Renal pelvis (tissue), 1 donor: ENCODE measurements at regions not wholly inside any gene's neighbourhood (a gene's known extent, or its start where the extent isn't known, plus 50 kb on each side); places are given as distances from the start of the nearest gene placed in this dataset.
"Not testable (repeated sequence)": the region's sequence is repeated elsewhere in the genome, so short reads cannot be mapped to it uniquely, and the experiment has no call there.

Experiments used
- DNase-seq: peaks from one replicate; pipeline ENCODE4 v3.0.0-alpha.2; 2013

- no peak for DNase-seq
Observed at GRCh38 chrX:39226251-39226650, 425.0 kb downstream of the MID1IP1 start.

GRCh38 chrX:39227371-39227770 is 426.1 kb downstream of the MID1IP1 start:
- DNase-seq: no peak

GRCh38 chrX:39238006-39238405 is 436.7 kb downstream of the MID1IP1 start:
- DNase-seq: no peak

GRCh38 chrX:39242187-39242586 is 440.9 kb downstream of the MID1IP1 start:
- DNase-seq: peak; percentile 54

DNA sequence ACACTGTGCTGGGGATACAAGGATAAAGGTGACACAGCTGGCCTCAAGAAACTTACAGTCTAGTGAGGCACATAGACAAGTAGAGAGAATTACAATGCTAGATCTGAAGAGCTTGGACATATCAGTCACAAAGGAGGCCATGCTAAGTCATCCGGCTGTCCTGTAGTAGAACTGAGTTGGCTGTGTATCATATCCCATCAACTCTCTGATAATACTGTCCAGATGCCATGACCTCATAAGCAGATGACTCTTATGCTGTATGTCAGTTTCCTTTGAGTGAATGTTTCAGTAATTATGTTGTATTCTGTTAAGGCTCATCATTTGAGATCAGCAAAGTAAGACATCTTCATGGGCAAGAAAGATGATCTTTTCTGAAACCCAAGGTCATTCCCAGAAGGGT is 442.9 kb downstream of the MID1IP1 start:
- DNase-seq: no peak

DNA sequence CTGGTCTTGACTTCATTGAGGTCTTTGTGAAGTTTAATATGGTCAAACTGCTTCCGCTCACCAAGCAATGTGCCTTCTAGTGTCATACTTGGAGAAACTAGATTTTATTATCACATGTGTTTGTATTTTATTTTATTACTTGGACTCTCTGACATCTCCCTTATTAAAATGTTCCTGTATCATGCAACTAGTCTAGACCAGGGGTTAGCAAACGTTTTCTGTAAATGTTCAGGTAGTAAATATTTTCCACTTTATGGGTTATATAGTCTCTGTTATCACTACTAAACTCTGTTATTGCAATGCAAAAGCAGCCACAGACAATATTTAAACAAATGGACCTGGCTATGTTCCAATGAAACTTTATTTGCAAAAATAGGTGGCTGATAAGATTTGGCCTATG is 443.8 kb downstream of the MID1IP1 start:
- DNase-seq: no peak

- no peak for DNase-seq
Observed at GRCh38 chrX:39247536-39247935, 446.3 kb downstream of the MID1IP1 start.

DNA sequence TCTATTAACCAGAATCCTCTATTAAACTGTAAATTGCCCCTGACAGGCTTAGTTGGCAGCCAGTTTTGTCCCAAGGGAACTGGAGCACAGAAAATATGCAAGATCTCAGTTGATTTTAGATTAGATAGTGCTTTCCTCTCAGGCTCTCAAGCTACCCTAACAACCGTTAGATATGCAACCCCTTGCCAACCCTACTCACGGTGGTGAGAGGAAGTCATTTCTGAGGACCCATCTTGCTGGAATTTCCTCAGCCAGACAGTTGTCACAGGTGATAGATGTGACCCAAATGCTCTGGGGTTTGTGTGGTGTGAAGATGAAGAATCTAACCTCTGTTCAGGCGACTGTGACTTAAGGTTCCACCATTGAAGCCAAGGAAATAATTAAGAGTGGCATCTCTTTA is 447.1 kb downstream of the MID1IP1 start:
- no peak for DNase-seq

DNA sequence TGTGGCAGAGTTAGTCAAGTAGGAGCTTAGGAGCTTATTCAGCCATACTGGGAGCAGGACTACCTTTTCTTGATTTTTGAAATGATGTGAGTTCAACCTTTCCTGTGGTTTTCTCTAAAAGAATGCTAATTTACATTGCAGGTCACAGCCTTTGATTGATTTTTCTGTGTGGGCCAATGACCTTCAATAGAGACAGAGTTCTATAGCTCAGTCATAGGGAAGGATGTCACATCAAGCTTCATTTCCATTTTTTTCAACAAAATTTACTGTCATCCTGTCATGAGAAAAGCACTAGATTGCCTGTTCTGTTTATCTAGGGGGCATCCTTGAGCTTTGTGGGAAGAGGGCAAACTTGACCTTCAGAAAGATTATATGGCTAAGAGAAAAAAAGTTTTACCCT is 448.7 kb downstream of the MID1IP1 start:
- no peak for DNase-seq

DNA sequence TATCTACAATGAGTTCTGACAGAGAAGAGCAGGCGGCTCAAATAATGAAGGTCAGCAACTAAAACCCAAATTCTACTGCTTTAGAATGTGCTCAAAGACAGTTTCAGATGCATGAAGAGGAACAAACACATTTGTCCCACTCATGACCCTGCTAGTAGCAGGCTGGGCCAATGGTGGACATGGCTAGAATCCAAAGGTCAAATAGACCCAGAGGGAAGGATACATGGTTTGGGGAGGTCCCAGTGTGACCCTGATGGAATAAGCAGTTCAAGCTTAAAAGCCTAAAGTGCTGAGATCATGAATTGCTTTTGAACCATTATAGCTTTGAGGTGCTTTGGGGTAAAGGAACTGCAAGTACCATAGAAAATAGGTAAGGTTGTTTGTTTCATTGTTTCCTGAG is 450.7 kb downstream of the MID1IP1 start:
- no peak for DNase-seq

- DNase-seq: no peak
Observed at GRCh38 chrX:39253551-39253950, 452.3 kb downstream of the MID1IP1 start.

DNA sequence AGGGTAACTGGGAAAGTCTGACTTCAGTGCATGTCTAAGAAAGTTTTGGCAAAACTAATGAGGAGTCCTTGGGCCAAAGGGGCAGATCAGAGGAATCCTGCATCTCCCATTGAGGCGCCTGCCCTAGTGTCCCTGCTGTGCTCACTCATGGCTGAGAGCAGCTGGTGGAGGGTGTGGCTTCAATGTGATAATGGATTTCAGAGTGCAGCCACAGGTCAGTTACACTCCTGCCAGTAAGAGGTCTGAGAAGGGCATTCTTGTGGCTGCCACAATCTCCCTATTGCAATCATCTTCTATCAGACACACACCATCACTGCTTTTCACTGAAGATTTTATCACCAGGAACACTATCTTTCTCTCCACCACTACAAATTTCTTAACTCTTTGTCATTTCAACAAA is 457.1 kb downstream of the MID1IP1 start:
- no peak for DNase-seq

- DNase-seq: no peak
Observed at GRCh38 chrX:39260965-39261364, 459.7 kb downstream of the MID1IP1 start.

DNA sequence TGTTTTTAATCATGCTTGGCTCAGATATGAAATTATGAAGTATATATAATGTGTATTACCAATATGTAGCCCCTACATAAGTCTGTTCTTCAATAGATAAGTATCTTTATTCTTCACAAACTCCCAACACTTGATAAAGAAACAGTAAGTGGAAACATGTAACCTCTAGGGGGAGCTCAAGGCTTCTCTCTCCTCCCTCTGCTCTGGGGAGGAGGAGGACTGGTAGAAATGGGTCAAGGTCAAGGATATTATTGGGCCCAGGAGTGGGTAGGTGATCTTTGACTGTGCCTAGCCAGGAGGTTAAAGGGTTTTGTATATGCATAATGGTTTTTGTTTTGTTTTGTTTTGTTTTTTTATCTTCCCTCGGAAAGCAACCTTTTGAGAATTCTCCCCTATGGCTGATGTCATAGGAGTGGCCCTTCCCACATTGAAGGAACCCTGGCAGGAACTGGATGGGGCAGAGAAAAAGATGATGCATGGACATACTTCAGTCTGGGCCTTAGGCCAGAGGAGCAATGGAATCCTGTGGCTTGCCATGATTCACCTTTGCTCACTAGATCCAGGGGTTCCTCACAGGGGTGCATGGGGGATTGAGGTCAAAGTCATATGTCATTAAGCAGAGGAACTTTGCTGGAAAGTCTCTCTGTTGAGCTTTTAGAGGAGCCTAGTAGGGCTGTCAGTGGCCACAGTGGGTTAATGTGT is 460.3 kb downstream of the MID1IP1 start:
- peak; percentile 16 for DNase-seq

DNA sequence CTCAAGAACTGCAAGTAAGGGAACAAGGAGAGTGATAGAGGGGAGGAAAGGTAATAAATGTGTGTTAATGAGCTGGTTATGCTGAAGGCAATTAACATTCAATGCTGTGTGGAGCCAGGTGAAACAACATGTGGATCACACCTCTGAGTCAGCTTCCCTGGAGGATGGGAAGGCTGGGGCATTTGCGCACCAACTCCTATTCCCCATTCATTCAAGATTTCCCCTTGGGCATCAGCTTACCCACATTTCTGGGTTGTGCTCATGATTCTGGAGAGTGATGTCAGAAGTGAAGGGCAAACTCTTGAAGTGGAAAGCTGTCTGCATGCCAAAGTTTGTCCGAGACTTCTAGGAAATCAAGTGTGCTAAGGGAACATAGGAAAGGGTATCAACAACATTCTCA is 461.4 kb downstream of the MID1IP1 start:
- no peak for DNase-seq

- no peak for DNase-seq
Observed at GRCh38 chrX:39264023-39264422, 462.8 kb downstream of the MID1IP1 start.

DNA sequence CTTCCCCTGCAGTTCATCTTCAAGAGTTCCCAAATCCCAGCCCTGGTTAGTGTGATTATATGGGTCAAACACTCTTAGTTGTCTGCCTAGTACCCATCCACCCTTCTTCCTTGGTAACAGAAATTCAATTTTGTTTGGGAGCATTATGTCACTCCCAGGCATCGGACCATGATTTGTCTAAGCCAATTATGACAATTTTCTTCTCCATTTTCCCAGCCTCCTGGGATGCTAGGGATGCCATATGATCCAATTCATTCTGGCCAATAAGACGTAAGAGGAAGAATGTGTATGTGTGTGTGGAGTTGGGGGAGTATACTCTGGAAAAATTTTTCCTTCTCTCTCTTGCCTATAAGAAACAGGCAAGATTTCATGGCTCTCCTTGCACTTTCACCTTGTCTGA is 465.9 kb downstream of the MID1IP1 start:
- no peak for DNase-seq

DNA sequence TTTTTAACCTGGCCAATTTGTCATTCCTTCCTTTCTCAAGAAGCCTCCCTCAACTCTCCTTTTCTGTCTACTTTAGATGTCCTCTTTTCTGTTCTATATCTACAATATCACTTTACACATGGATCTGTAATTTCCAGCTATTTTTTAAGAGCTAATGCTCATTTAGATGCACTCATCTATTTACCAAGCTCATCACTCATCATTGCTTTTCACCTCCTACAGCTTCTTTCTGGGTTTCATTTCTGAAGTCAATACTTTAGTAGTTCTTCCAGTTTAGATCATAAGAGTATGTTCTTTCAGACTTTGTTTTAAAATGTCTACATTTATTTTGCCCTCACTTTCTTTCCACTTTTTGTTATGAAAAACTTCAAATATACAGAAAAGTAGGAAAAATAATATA is 466.9 kb downstream of the MID1IP1 start:
- DNase-seq: no peak

GRCh38 chrX:39275500-39276068 is 474.3 kb downstream of the MID1IP1 start:
- DNase-seq: no peak

DNA sequence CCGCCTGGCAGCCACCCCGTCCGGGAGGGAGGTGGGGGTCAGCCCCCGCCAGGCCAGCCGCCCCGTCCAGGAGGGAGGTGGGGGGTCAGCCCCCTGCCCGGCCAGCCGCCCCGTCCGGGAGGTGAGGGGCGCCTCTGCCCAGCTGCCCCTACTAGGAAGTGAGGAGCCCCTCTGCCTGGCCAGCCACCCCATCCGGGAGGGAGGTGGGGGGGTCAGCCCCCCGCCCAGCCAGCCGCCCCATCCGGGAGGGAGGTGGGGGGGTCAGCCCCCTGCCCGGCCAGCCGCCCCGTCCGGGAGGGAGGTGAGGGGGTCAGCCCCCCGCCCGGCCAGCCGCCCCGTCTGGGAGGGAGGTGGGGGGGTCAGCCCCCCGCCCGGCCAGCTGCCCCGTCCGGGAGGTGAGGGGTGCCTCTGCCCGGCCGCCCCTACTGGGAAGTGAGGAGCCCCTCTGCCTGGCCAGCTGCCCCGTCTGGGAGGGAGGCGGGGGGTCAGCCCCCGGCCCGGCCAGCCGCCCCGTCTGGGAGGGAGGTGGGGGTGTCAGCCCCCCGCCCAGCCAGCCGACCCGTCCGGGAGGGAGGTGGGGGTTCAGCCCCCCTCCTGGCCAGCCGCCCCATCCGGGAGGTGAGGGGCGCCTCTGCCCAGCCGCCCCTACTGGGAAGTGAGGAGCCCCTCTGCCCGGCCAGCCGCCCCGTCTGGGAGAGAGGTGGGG is 476.6 kb downstream of the MID1IP1 start:
- not testable (repeated sequence) for DNase-seq

- no peak for DNase-seq
Observed at GRCh38 chrX:39283239-39283638, 482.0 kb downstream of the MID1IP1 start.

DNA sequence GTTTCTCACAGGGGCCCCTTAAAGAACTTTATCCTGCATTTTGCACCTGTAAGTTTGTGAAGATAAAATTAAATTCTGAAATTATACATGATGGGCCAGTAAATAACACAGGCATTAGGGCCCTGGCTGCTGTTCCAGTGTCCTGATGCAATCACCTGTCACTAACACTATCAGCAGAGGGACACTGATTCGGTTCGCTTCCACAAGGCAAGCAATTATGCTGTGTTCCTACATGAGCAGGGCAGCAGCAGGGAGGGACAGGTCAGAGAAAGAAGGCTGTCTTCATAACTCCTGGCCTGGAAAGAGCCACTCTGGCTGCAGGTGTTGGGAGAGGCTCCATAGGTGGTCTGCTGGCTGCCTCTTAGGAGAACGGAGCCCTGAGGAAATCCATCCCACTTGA is 487.3 kb downstream of the MID1IP1 start:
- no peak for DNase-seq

GRCh38 chrX:39289827-39290226 is 488.6 kb downstream of the MID1IP1 start:
- no peak for DNase-seq

- no peak for DNase-seq
Observed at GRCh38 chrX:39293203-39293602, 491.9 kb downstream of the MID1IP1 start.
